DMS114 treated with DMSO at 0.1 percent for 48 hours (cell line): ENCODE measurements at regions not wholly inside any gene's neighbourhood (a gene's known extent, or its start where the extent isn't known, plus 50 kb on each side); places are given as distances from the start of the nearest gene placed in this dataset.
"Not testable (repeated sequence)": the region's sequence is repeated elsewhere in the genome, so short reads cannot be mapped to it uniquely, and the experiment has no call there.

Experiments
- DNase-seq: peaks from one replicate; lab custom pipeline; 2025; ENCODE audit not compliant: unreplicated experiment; lab: John Stamatoyannopoulos, UW

DNA sequence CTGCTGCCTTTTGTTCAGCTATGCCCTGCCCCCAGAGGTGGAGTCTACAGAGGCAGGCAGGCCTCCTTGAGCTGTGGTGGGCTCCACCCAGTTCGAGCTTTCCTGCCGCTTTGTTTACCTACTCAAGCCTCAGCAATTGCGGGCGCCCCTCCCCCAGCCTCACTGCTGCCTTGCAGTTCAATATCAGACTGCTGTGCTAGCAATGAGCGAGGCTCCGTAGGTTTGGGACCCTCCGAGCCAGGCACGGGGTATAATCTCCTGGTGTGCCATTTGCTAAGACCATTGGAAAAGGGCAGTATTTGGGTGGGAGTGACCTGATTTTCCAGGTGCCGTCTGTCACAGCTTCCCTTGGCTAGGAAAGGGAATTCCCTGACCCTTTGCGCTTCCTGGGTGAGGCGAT is 51.9 kb downstream of the DIPK2A start:
- not testable (repeated sequence) for DNase-seq

DNA sequence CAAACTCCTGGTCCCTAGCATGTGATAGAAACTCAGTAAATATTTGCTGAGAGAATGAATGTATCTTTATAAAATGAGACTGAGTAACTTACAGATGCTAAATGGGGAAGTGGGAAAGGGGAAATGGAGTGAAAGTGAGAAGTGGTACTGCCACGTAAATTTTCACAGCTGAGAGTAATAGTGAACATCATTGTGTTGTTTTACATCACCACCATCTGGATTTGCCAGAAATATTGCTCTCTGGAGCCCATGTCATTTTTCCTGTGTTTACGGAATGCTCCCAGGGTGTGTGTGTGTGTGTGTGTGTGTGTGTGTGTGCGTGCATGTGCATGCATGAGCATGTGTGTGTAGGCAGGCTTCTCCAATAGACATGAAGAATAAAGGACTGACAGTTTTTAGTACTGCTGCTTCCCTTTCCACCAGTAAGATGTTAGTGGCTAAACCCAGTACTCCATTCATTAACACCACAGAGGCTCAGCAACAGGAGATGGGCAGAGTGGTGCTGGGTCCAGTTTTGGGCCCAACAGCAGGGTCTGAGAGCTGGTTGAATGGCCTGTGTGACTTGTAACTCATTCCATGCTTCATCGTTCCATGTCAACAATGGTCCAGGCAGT is 57.3 kb downstream of the DIPK2A start:
- no peak for DNase-seq

DNA sequence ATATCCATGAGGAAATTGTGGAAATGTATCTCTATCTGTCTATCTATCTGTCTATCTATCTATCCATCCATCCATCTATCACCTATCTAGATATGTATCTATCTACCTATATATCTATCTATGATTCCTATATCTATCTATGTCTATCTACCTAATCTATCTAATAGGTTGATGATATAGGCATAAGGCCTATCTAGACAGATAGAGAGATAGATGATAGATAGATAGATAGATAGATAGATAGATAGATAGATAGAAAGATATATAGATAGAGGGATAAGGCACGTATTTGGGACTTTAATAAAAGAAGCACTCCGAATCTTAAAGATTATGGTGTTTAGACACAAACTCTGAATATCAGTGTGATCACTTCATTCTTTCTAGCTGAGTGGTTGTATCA is 58.1 kb downstream of the DIPK2A start:
- no peak for DNase-seq

DNA sequence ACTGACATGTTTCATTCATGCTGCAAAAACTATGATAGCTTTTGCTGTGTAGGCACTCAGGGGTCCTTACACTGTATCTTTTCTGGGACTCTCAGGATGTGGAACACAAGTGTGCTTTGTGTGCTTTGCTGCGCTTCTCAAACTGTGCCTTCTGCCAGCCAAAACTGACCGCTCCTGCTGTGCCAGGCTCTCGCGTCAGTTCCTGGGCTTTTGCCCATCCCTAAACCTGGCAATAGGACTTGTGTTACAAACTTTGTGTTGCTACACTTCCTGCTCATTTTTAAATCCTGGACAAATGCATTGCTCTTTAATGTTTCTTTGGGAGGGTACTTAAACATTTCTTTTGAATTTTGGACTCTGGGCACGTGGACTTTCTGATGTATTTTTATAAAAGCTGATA is 60.3 kb downstream of the DIPK2A start:
- no peak for DNase-seq

DNA sequence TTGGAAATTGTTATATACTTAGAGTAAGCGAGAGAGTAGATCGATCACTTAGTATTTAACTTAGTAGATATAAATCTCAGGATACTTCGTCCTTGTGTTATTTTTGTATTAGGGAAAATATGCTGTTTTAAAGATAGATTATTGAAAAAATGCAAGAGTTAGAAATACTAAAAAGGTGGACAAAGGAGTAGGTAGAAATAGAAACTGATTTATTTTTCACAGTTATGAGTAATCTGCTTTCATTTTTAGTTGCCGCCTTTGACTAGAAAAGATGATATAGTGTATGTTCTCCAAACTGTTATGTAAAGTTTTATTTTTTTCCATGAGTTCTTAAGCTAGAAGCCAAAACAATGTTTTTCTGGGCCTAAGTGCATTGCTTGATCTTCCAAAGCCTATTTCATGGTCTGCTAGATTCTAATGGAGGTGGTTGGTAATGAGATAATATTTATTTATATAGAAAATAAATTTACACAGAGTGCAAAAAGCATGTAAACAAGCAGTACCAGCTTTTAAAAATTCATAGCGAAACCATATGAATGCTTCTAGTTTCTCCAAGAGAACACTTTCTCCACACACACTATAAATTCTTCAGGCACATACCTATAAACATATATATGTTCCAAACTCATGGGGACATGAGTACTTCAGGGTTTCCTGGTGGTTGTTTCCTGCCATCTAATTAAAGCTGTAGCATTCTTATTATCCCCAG is 61.1 kb downstream of the DIPK2A start:
- no peak for DNase-seq

DNA sequence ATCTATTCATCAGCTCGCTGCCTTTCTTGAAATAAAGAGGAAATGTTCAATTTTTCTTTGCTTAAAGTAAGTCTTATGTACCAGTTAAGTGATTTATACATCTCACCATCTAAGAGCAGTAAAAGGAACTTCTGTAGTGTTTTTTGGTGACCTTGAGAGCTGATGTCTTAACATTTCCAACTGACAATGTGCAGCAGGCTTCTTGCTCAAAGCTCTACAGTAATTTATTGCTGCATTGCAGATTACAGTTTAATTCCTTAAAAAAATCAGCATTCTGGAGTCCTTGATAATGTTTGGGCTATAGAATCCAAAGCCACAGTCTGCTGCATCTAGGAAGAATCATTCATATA is 61.6 kb downstream of the DIPK2A start:
- DNase-seq, result no peak

DNA sequence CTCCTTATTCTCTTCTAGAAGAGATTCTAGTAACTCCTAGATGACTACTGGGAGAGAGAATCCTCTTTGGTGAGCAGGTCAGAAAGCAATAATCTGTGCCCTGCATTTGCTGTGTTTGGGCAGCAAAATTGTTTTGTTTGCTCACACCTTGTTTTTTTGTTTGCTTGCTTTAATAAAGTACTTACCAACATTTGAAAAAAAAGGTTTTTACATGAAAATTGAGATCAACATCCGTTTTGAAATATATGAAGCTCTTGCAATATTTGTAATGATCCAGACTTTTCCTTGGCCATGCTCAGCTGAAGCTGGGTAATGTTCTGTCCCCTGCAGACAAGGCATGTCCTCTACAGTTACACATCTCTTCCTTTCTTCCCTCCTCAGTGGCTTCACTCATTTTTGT is 62.2 kb downstream of the DIPK2A start:
- no peak for DNase-seq

DNA sequence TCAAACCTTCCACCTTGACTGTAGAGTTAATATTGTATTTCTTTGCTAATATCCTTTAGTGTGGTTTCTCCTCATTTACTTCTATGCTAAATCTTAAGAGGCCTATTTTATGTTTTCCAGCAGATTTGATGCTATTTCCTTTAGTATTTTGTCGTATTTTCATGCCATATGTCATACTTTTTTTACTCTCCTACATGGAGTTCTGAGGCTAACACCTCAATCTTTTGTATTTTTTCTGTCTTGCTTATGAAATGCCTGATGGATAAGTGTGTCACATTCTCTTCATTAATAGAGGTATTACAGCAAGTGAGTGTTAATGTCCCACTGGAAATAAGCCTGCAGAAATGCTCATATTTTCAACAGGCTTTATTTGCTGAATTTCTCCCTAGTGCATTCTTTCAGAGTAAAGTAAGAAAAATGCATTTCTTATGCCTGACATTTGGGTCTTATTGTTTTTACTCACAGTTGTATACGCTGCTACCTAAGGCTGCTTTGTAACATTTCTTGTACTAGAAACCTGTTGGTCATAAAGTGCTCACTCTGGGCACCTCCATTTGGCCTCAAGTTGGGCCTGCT is 63.2 kb downstream of the DIPK2A start:
- DNase-seq, result no peak

DNA sequence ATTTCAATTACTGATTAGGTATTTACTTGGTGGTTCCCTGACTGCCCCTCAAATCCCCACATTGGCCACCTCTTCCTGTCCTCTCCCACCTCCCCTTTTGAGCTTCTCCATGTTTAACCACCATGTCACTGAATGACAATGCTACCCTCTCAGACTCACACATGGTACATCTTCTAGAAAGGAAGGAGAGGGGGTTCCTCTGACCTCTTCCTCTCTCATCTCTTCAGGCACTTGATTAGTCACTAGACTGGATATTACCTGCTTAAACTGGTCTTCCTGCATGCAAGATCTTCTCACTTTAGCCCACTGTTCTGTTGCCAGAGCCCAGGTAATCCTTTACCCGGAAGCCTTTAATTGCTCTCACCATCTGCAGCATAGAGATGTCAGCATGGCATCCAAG is 64.9 kb downstream of the DIPK2A start:
- no peak for DNase-seq

DNA sequence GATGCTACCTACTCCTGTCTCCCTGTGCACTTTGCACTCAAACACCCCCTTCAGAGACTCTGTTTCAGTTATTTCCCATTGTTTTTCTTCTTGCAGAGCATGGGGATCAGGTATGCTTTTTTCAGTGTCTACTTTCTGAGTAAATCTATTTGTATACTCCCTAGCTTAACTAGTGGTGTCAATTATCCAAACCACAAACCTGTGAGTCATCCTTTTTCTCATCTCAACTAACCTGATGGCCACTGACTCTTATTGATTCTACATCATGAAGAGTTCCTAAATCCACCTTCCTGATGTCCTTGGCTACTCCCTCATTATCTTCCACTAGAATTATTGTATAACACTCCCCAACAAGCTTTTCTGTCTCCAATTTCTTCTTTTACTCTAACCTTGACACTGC is 68.0 kb downstream of the DIPK2A start:
- DNase-seq, result no peak

DNA sequence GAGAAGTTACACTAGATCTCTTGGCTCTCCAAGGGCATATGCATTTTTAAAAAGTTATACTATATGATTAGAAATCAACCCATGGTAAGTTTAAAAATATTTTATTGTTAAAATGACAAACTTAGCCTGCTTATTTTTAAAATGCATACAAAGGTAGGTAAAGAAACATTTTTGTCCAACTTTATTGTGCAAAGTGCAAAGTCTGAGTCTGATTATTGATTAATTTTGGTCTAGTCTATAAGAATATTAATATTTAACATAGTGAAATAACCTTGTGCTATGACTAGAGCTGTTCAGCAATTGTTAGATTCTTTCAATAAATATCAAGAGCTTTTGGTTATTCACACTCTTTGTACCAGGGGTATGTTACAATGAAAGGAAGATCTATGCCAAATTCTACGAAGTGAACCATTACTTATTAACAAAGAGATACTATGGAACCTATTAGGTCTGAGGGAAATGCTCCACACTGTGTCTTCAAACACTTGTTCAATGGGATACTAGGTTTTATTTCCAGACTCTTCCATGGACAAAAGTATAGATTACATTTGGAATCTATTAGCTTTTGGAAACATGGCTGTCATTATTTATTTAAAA is 70.4 kb downstream of the DIPK2A start:
- no peak for DNase-seq

DNA sequence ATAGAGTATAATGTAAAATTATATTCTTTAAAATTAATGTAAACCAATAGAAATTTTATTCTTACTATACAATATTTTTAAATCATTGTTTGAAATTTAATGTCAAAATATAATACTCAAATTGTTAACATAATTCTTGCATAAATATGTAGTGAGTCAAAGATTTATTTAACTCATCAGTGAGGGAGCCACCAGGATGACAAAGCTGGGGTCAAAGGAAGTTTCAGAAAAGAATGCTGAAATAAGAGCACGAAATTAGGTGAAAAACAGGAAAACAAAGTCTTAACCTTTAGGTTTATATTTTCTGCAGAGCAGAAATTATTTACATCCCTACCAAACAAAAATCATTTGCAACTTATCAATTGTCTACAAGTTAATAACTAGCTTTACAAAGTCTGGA is 74.1 kb downstream of the DIPK2A start:
- DNase-seq, result no peak

DNA sequence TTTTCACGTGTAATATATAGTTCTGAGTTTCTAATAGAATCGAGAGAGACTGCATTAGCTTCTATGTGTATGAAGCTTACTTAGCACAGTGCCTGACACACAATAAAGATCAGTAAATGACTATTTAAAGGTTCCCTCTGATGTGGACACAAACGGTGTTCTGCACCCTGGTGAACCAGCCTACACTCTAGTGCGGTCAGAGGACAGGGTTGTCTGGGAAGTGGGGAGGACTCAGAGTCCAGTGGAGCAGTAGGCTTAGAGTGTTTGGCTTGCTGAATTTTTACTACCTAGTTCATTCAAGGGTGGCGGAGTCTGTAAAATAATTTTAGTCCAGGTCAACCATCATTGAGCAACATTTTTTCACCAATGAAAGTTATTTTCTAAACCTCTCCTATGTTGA is 77.8 kb downstream of the DIPK2A start:
- DNase-seq, result no peak

DNA sequence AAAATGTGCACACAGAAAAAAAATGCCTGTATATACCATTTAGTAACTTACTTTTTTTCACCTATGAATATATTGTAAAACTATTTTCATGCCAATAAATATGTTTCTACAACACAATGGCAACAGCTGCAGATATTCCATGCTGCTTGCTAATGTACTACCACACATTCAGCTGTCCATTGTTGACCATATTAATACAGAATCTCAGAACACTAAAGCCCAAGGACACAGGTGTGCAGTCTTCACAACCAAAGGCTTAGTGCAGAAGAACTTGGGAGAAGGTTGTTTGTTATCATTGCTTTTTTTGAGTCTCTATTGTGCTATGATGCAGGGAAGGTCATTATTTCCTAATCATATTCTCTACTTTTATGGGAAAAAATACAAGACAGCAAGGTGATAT is 79.6 kb downstream of the DIPK2A start:
- no peak for DNase-seq

DNA sequence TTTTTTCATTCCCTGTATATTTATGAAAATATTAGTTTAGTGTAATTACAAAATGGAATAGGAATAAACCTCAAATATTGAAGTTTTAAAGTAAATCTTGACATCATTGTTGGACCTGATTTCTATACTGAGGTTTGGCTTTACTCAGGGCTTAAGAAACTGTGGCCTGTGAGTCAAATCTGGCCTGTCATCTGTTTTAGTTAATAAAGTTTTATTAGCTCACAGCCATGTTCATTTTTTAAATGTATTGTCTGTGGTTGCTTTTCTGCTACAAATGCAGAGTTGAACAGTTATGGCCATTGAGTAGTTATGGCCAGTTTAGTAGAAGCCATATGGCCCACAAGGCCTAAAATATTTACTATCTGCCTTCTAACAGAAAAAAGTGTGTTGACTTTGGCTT is 80.7 kb downstream of the DIPK2A start:
- no peak for DNase-seq

DNA sequence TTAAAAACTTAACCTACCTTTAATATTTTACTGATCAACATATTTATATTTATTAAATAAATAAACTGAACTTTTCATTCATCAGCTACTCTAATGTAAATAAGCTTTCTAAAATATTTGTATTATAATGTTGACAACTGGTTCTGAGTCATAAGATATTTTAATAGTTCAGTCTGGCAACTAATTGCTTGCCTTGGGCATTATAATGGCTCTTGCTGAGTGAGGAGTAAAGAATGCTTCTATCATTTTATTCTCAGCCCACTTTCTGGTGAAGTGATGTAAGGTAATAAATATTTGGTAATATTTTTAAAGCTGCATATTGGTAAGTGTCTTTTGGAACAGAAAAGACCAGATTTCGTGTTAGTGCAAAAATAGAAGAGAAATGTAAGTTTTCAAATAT is 81.5 kb downstream of the DIPK2A start:
- no peak for DNase-seq

DNA sequence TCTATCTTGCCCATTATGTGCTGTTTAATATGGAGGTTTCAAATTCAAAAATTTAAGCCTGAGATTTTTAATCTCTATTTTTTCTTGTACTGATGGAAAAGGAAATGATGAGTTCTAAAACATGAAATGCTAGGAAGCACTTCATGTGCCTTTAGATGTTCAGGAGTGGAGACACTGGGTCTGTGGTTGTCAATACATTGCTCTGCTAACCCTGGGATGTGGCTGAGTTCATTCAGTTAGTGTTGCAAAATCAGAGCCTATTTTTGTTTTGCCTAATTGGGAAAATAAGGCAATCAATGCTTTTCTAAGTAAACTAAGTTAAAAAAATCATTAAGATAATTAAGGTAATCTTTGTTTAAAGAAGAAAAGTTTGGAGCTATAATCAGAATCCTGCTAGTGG is 83.1 kb downstream of the DIPK2A start:
- no peak for DNase-seq

DNA sequence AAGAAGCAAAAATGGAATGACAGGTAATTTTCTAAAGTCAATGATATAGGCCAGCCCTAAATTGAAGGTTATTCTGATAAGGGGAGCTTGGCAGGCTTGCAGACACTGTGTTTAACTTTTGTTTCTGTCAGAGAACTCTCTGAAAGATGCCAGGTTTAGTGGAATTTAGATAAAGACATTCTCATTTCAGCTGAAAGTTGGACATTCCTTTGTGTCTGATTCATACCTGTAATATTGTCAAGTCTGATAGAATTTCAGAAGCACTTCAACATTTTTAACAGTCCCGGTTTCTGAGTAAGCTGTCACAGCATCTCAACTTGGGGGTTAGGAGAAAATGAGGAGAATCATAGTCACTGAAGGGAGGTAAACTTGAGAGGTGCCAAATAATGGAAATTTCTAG is 84.0 kb downstream of the DIPK2A start:
- no peak for DNase-seq

DNA sequence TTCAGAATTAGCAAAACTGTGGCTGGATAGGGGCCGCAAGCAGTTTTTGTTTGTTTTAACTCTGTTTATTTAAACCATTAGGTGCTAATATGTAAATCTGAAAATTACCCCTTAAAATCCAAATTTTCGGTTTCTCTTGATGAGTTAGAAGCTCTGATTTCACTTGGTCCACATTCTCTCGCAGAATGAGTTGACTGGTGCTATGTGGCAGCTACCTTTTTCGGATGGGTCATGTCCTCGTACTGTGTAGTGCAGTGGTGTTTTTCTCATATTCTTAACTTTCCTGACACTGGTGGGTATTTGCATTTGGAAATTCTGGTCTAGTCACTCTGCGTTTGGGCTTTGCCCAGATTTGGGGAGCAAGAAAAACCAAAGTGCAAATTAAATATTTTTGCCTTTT is 87.1 kb downstream of the DIPK2A start:
- no peak for DNase-seq

DNA sequence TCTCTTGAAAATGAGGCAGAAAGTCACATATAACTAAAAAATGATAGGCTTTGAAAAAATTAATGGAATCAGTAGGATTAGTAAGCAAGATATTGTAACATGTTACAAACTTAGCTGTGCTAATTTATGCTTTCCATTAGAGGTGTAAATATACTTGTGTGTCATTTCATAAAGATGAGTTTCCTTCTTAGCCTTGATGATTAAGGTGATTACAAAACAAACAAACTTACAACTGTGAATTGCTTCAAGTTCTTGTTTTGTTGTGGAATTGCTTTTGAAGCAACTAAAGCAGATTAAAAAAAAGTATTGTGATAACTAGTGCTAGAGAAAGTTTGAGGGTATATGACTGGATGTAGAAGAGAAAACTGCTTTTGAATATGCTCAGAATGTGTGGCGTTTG is 87.9 kb downstream of the DIPK2A start:
- DNase-seq, result no peak

DNA sequence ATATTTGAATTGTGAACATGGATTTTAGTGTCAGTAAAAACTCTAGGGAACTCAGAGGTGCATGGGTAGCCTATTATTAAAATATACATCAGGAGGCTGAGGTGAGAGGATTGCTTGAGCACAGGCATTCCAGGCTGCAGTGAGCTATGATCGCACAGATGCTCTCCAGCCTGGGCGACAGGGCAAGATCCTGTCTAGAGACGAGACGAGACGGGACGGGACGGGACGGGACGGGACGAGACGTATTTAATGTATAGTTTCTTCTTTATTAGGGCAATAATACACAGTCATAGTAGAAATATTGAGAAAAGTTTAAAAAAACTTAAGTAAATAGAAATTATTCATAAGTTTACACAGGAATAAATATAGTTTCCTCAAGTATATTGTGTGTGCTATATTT is 89.3 kb downstream of the DIPK2A start:
- no peak for DNase-seq

DNA sequence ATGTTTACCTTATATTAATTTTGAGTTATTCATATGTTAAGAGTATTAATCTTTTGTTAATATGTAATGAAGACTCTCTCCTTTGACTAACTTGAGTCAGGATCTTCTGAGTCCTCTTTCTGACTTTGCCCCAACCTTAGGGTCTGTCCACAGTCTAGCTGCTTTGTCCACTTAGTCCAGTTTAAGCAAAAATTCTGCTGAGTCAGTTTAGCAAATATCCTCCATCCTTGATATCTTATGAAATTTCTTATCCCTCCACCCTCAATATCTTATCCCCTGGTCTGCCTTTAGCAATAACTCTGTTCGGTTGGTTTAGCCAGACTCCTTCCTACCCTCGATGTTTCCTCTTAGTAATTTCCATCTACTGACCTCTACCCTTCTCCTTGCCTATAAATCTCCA is 91.7 kb downstream of the DIPK2A start:
- no peak for DNase-seq

DNA sequence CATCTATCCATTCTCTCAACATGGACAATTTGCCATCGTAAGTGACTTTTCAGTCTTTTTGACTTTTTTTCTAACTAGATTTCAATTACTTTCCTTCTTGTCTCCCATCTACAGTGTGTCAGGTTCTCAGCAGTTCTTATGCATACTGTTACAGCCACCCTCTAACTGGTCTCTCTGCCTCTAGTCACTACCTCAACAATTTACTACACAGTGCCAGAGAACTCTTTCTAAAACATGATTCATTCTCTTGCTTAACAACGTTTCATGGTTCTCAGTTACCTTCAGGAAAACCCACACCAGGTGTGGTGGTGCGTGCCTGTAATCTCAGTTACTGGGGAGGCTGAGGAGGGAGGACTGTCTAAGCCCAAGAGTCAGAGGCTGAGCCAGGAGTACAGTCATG is 95.4 kb downstream of the DIPK2A start:
- no peak for DNase-seq
